ENCODE measurements at regions not wholly inside any gene's neighbourhood (a gene's known extent, or its start where the extent isn't known, plus 50 kb on each side); places are given as distances from the start of the nearest gene placed in this dataset.

DNA sequence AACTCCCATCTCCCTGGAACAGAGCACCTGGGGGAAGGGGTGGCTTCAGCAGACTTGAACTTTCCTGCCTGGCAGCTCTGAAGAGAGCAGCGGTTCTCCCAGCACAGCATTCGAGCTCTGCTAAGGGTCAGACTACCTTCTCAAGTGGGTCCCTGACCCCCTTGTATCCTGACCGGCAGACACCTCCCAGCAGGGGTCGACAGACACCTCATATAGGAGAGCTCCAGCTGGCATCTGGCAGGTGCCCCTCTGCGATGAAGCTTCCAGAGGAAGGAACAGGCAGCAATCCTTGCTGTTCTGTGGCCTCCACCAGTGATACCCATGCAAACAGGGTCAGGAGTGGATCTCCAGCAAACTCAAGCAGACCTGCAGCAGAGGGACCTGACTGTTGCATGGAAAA lies 244.1 kb upstream of the RASGEF1B start:
- TF ChIP-seq, protein P1, sequence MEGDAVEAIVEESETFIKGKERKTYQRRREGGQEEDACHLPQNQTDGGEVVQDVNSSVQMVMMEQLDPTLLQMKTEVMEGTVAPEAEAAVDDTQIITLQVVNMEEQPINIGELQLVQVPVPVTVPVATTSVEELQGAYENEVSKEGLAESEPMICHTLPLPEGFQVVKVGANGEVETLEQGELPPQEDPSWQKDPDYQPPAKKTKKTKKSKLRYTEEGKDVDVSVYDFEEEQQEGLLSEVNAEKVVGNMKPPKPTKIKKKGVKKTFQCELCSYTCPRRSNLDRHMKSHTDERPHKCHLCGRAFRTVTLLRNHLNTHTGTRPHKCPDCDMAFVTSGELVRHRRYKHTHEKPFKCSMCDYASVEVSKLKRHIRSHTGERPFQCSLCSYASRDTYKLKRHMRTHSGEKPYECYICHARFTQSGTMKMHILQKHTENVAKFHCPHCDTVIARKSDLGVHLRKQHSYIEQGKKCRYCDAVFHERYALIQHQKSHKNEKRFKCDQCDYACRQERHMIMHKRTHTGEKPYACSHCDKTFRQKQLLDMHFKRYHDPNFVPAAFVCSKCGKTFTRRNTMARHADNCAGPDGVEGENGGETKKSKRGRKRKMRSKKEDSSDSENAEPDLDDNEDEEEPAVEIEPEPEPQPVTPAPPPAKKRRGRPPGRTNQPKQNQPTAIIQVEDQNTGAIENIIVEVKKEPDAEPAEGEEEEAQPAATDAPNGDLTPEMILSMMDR (IDR thresholded peaks at IDR 0.05) = no peak
- TF ChIP-seq POLR2A (IDR thresholded peaks at IDR 0.05) = no peak
